ENCODE measurements at regions not wholly inside any gene's neighbourhood (a gene's known extent, or its start where the extent isn't known, plus 50 kb on each side); places are given as distances from the start of the nearest gene placed in this dataset.

DNA sequence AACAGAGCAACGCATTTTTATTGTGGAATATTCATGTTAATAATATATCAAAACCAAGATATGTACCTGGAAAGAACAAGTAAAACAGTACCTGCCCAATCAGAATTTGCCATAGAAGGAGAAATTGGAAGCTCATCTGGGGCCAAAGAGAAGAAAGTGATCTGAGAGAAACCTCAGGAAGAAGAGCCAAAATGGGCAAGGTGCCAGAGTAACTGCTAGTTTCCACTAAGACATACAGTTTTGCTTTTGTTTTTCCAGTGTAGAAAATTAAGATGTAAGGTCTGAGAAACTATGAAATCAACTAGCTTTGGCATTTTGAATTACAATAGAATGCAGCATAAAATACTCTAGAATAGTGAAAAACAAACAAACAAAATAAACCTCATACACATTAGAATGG is 2201.2 kb downstream of the ARAP2 start:
- DNase-seq = no peak
- TF ChIP-seq CTCF (IDR thresholded peaks at IDR 0.05) = no peak
- Mint-ChIP-seq H3K27me3 (ENCODE audit: insufficient read depth) (no peaks in the 10 kb centered on the region), H3K4me3 (no peak overlapping the region), H3K4me1 (ENCODE audit: low read depth) (peaks cover 20% of the 10 kb centered on the region), H3K9me3 (no peaks in the 10 kb centered on the region), H3K27ac (no peak overlapping the region), H3K36me3 (ENCODE audit: low read depth) (no peaks in the 10 kb centered on the region)

GRCh38 chr4:34046580-34046979 is 2197.7 kb downstream of the ARAP2 start:
- no peaks in the 10 kb centered on the region for H3K9me3 Mint-ChIP-seq
- H3K27me3 Mint-ChIP-seq (ENCODE audit: insufficient read depth) = no peaks in the 10 kb centered on the region; the same call in 1 of the 2 replicates
- no peaks in the 10 kb centered on the region for H3K36me3 Mint-ChIP-seq (ENCODE audit: low read depth)
- DNase-seq = peak; percentile 78
- TF ChIP-seq CTCF (IDR thresholded peaks at IDR 0.05) = no peak
- peak overlapping the region; percentile 89 for H3K27ac Mint-ChIP-seq
- peaks cover 17% of the 10 kb centered on the region for H3K4me1 Mint-ChIP-seq (ENCODE audit: low read depth)
- no peak overlapping the region for H3K4me3 Mint-ChIP-seq

DNA sequence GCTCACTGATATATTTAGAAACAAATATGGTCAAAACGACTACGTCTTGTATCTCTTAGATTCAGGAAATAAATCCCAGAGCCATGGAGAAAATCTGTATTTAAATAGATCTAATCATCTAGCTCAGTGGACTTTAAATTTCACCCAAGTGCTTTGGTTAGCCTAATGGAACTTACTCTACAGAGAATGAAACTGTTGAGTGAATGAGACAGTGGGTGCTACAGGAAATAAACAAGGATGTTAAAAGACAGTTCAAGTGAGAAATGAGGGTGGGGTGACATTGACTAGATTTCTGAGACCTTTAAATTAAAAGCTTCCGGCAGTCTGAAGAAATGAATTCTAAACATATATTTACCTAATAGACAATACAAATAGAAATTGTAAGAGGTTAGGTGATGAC is 2197.0 kb downstream of the ARAP2 start:
- Mint-ChIP-seq H3K4me3 (no peak overlapping the region), H3K9me3 (no peaks in the 10 kb centered on the region), H3K4me1 (ENCODE audit: low read depth) (peaks cover 17% of the 10 kb centered on the region), H3K36me3 (ENCODE audit: low read depth) (no peaks in the 10 kb centered on the region), H3K27ac (peak overlapping the region; percentile 3; the same call in 1 of the 2 replicates), H3K27me3 (ENCODE audit: insufficient read depth) (no peaks in the 10 kb centered on the region; the same call in 1 of the 2 replicates)
- no peak for DNase-seq
- TF ChIP-seq CTCF (IDR thresholded peaks at IDR 0.05) = no peak

- Mint-ChIP-seq H3K4me1 (ENCODE audit: low read depth) (no peaks in the 10 kb centered on the region), H3K36me3 (ENCODE audit: low read depth) (no peaks in the 10 kb centered on the region), H3K27ac (no peak overlapping the region), H3K4me3 (no peak overlapping the region), H3K27me3 (ENCODE audit: insufficient read depth) (no peaks in the 10 kb centered on the region), H3K9me3 (no peaks in the 10 kb centered on the region)
- no peak for TF ChIP-seq CTCF (IDR thresholded peaks at IDR 0.05)
- no peak for DNase-seq
Observed at GRCh38 chr4:34066126-34066525, 2178.2 kb downstream of the ARAP2 start.

GRCh38 chr4:34091451-34091850 is 2152.9 kb downstream of the ARAP2 start:
- TF ChIP-seq CTCF (IDR thresholded peaks at IDR 0.05) = no peak
- Mint-ChIP-seq H3K9me3 (no peaks in the 10 kb centered on the region), H3K27me3 (ENCODE audit: insufficient read depth) (no peaks in the 10 kb centered on the region), H3K36me3 (ENCODE audit: low read depth) (no peaks in the 10 kb centered on the region), H3K4me3 (no peak overlapping the region), H3K4me1 (ENCODE audit: low read depth) (peaks cover 8% of the 10 kb centered on the region; the same call in 1 of the 2 replicates), H3K27ac (no peak overlapping the region; the same call in 1 of the 2 replicates)
- no peak for DNase-seq

DNA sequence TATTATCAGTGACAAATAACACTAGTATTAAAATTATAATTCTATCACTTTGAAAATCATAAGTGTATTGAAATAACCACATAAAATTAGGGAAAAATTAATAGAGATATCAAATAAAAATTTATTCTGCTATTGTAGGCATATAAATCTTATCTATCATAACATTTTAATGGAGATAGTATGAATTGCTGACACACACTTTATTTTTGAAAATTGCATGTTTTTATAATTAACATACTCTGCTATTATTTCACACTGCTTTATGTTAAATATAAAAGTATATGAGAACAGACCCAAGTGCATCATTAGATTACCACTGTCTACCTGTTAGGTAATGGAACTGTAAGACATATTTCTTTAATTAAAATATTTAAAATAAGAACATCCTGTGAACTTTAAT is 2150.2 kb downstream of the ARAP2 start:
- Mint-ChIP-seq H3K27ac (no peak overlapping the region), H3K36me3 (ENCODE audit: low read depth) (no peaks in the 10 kb centered on the region), H3K27me3 (ENCODE audit: insufficient read depth) (peaks cover 2% of the 10 kb centered on the region; the same call in 1 of the 2 replicates), H3K9me3 (no peaks in the 10 kb centered on the region), H3K4me1 (ENCODE audit: low read depth) (peaks cover 8% of the 10 kb centered on the region; the same call in 1 of the 2 replicates), H3K4me3 (no peak overlapping the region)
- TF ChIP-seq CTCF (IDR thresholded peaks at IDR 0.05) = no peak
- no peak for DNase-seq

Data from HFFc6 (cell line).